NK-92 (cell line): ENCODE measurements at regions not wholly inside any gene's neighbourhood (a gene's known extent, or its start where the extent isn't known, plus 50 kb on each side); places are given as distances from the start of the nearest gene placed in this dataset.

ENCODE experiments used
- DNase-seq: peaks from one replicate; lab custom pipeline; 2025; ENCODE audit not compliant: unreplicated experiment; lab: John Stamatoyannopoulos, UW

DNA sequence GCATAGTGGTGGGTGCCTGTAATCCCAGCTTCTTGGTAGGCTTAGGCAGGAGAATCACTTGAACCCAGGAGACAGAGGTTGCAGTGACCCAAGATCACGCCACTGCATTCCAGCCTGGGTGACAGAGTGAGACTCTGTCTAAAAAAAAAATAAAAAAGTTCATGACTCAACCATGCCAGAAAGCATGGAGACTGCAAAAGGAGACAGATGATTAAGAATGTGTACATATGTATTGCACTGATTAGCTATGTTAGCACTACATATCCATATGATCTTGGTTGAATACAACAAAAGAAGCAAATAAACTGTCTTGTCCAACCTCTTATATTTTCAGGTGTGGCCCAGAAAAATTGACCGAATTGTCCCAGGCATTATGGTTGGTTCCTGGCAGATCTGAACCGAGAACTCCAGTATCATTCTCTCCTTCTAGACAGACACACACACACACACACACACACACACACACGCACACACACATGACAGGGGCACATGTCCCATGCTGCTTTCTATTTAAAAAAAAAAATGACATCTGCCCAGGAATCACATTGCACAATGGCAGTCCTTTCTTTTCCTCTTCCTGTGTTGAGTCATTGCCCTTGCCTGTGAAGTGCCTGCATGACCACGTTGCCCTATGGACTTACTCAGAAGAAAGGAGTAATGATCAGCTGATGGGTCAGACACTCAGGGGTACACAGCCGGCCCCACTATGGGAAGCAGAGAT is 65.6 kb downstream of the MYCN start:
- DNase-seq: no peak

DNA sequence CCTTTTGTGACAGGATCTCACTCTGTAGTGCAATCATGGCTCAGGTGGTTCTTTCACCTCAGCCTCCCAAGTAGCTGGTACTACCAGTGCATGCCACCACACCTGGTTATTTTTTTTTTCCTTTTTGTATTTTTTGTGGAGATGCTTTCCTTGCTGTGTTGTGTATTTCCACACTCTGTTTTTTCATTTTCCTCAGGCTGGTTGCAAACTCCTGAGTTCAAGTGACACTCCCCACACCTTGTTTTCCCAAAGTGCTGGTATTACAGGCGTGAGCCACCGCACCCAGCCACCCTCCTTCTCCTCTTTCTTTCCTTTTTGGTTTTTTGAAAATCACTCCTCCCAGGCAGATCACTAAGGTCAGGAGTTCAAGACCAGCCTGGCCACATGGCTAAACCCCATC is 65.0 kb downstream of the MYCN start:
- DNase-seq: no peak

DNA sequence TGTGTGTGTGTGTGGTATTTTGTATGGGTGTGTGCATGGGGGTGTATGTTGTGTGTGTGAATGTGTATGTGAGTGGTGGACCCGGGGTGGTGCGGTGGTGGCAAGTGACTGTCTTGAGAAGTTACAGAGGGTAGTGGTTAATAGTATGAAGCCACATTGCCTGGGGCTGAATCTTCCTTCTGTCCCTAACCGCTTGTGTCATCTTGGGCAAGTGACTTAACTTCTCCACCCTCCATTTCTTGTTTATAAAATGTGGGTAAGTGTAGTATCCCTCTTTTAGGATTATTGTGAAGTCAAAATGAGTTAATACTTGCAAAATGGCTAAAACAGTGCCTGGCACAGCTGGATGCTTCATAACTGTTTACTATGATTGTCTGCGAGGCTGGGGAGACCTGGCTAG is 63.5 kb downstream of the MYCN start:
- DNase-seq: no peak

DNA sequence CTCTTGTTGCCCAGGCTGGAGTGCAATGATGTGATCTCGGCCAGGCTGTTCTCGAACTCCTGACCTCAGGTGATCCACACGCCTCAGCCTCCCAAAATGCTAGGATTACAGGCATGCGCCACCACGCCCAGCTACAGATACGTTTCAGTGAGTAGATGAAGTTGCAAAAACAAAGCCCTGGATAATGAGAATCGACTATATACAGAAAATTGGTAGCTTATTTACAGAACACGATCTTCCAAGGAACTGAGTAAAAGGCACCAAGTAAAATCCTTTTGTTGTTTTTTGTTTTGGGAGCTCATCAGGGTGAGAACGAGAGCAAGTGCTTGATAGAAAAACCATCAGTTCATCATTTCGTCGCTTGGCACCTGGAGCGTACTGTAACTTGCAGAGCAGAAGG is 62.8 kb downstream of the MYCN start:
- no peak for DNase-seq

GRCh38 chr2:16002575-16002974 is 62.2 kb downstream of the MYCN start:
- no peak for DNase-seq

GRCh38 chr2:16002144-16002543 is 61.8 kb downstream of the MYCN start:
- no peak for DNase-seq

GRCh38 chr2:16000642-16001041 is 60.3 kb downstream of the MYCN start:
- no peak for DNase-seq

- no peak for DNase-seq
These were observed 59.5 kb downstream of the MYCN start for GRCh38 chr2:15999596-16000469.

DNA sequence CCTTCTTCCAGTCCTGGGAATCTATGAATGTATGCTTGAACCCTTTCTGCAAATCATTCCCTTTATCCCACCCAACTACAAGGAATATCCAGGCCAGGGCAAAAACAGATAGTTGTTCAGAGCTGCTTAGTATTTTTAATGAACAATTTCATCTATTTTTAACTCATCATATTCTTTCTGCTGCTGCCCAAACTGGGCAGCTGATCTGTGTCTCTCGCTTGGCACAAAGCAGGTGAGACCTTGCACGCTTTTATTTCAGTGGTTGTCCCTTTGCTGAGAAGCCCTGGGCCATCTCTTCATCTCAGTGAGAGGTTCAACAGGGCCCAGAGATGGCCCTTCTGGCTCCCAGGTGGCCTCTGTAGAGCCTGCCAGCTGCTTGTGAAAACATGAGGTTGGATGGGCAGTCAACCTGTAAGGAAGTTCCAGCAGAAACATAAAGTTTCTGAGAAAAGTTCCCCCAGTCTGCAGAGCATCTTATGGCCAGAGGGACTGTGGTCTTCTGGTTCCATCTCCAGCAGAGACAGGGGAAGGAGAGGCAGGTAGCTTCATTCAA is 57.5 kb downstream of the MYCN start:
- DNase-seq: no peak

DNA sequence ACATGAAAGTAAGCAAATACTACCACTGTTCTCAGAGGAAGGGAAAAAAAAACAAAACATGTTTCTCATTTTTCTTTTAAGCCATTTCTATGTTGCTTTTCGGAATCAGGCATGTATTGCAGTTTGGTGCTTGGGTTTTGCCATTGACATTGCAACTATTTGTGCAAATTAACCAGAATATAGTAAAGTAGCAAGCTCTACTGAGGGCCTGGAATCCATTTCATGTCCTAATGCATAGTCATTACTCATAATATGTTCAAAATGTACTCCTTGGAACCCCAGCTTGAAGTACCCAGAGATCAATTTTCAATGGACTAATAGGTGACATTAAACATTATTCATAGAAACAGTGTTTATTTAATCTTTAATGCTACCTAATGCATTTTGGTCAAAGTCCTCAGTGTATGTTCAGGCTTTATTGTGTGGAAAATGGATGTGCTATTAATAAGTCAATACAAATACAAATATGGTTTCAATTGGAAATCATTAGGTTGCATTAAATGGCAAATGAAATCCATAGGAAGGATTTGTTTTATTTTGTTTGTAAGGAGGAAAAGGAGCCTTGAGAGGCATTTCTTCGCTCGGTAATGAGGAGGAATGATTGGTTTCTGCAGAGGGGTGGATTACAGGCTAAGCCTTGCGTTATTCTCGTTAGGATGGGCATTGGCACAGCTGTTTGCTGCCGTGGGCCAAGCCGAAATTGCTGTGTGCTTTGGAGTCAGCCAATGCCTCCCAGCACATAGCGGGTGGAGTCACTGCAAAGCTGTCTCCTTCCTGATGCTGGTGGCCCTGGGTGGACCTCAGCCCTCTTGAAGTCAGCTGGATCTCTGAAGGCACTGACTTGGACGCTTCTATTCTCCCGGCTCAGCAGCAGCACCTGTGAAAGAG is 56.4 kb downstream of the MYCN start:
- DNase-seq: no peak
